ENCODE measurements at regions not wholly inside any gene's neighbourhood (a gene's known extent, or its start where the extent isn't known, plus 50 kb on each side); places are given as distances from the start of the nearest gene placed in this dataset.

GRCh38 chr10:28744069-28744768 lies 66.9 kb downstream of the BAMBI start:
- intact Hi-C loops (cut with micrococcal nuclease) = no loop called here
- no peak overlapping the region for H3K27ac ChIP-seq (ENCODE audit: low read depth in 1 of 2, low read length in 2 of 2)
- H3K36me3 Mint-ChIP-seq = no peaks in the 10 kb centered on the region
- no peak overlapping the region for H3K4me2 ChIP-seq (replicated peaks; ENCODE audit: extremely low read depth, low read length, poor library complexity, severe bottlenecking)
- H3K27me3 ChIP-seq (ENCODE audit: control insufficient read depth in 2 of 2, insufficient read depth in 2 of 2, low read length in 2 of 2) = no peaks in the 10 kb centered on the region
- H3K4me3 ChIP-seq (replicated peaks in 1 of 3; ENCODE audit: low read depth in 2 of 3, low read length in 3 of 3) = no peak overlapping the region
- H3K27me3 Mint-ChIP-seq (ENCODE audit: low read depth in 3 of 3) = peaks cover 0 to 3% (median 2%) of the 10 kb centered on the region in 3 donors
- no peak overlapping the region for H2AFZ ChIP-seq (ENCODE audit: insufficient read depth, low read depth, low read length, poor library complexity, severe bottlenecking)
- H3K9me3 ChIP-seq (replicated peaks in 1 of 2; ENCODE audit: control insufficient read depth in 1 of 2, insufficient read depth in 1 of 2, low read length in 2 of 2) = peaks cover 5% of the 10 kb centered on the region in 2 donors
- no peak for DNase-seq
- H3K27ac Mint-ChIP-seq = no peak overlapping the region
- WGBS (ENCODE audit: insufficient coverage) = 20% methylated on average over 1 of the region's 5 CpGs
- H4K20me1 ChIP-seq (ENCODE audit: insufficient read depth, low read length) = no peaks in the 10 kb centered on the region
- H3K4me3 Mint-ChIP-seq = no peak overlapping the region
- H3K9me3 Mint-ChIP-seq = peaks cover 7 to 17% (median 11%) of the 10 kb centered on the region in 7 donors
- H3K4me1 Mint-ChIP-seq = no peaks in the 10 kb centered on the region
- no peak overlapping the region for H3K9ac ChIP-seq (ENCODE audit: insufficient read depth, low read length, poor library complexity, severe bottlenecking)
- H3K79me2 ChIP-seq (ENCODE audit: insufficient read depth, low read length) = no peaks in the 10 kb centered on the region
- no peak for TF ChIP-seq CTCF (IDR thresholded peaks at IDR 0.05)
- H3K36me3 ChIP-seq (replicated peaks in 1 of 2; ENCODE audit: control insufficient read depth in 1 of 2, insufficient read depth in 2 of 2, low read length in 2 of 2) = no peaks in the 10 kb centered on the region
- no peaks in the 10 kb centered on the region for H3K4me1 ChIP-seq (ENCODE audit: control insufficient read depth in 1 of 2, insufficient read depth in 2 of 2, low read length in 2 of 2)

GRCh38 chr10:28754930-28755718 lies 77.8 kb downstream of the BAMBI start:
- H3K79me2 ChIP-seq (ENCODE audit: insufficient read depth, low read length) = no peaks in the 10 kb centered on the region
- no peaks in the 10 kb centered on the region for H3K4me1 ChIP-seq (ENCODE audit: control insufficient read depth in 1 of 2, insufficient read depth in 2 of 2, low read length in 2 of 2)
- no peak overlapping the region for H3K4me3 Mint-ChIP-seq
- H3K9me3 ChIP-seq (replicated peaks in 1 of 2; ENCODE audit: control insufficient read depth in 1 of 2, insufficient read depth in 1 of 2, low read length in 2 of 2) = peaks cover 0 to 4% of the 10 kb centered on the region in 2 donors
- no peaks in the 10 kb centered on the region for H3K4me1 Mint-ChIP-seq
- intact Hi-C loops (cut with micrococcal nuclease) = no loop called here
- WGBS (ENCODE audit: insufficient coverage) = 100% methylated on average over 2 of the region's 3 CpGs
- no peak overlapping the region for H3K27ac Mint-ChIP-seq
- no peaks in the 10 kb centered on the region for H4K20me1 ChIP-seq (ENCODE audit: insufficient read depth, low read length)
- peaks cover 3 to 11% (median 4%) of the 10 kb centered on the region in 7 donors for H3K9me3 Mint-ChIP-seq
- peaks cover 8 to 20% (median 11%) of the 10 kb centered on the region in 3 donors for H3K27me3 Mint-ChIP-seq (ENCODE audit: low read depth in 3 of 3)
- no peaks in the 10 kb centered on the region for H3K36me3 Mint-ChIP-seq
- H3K27ac ChIP-seq (ENCODE audit: low read depth in 1 of 2, low read length in 2 of 2) = no peak overlapping the region
- H3K27me3 ChIP-seq (ENCODE audit: control insufficient read depth in 2 of 2, insufficient read depth in 2 of 2, low read length in 2 of 2) = no peaks in the 10 kb centered on the region
- DNase-seq = no peak
- H3K36me3 ChIP-seq (replicated peaks in 1 of 2; ENCODE audit: control insufficient read depth in 1 of 2, insufficient read depth in 2 of 2, low read length in 2 of 2) = no peaks in the 10 kb centered on the region
- no peak for TF ChIP-seq CTCF (IDR thresholded peaks at IDR 0.05)
- H3K4me2 ChIP-seq (replicated peaks; ENCODE audit: extremely low read depth, low read length, poor library complexity, severe bottlenecking) = no peak overlapping the region
- no peak overlapping the region for H3K4me3 ChIP-seq (replicated peaks in 1 of 3; ENCODE audit: low read depth in 2 of 3, low read length in 3 of 3)
- no peak overlapping the region for H3K9ac ChIP-seq (ENCODE audit: insufficient read depth, low read length, poor library complexity, severe bottlenecking)
- no peak overlapping the region for H2AFZ ChIP-seq (ENCODE audit: insufficient read depth, low read depth, low read length, poor library complexity, severe bottlenecking)
